IMR-90 (cell line): ENCODE measurements at regions not wholly inside any gene's neighbourhood (a gene's known extent, or its start where the extent isn't known, plus 50 kb on each side); places are given as distances from the start of the nearest gene placed in this dataset.

Source experiments
- ATAC-seq: fragments of 200-7000 bp; cut with Tn5 transposase; 2 replicates; pipeline ENCODE4 v1.9.1; 2020; ENCODE audit warnings: low read depth, mild to moderate bottlenecking, moderate library complexity
- BruUV-seq: library from RNA; stranded (reverse); fragments of 400-500 nt; replicated peaks from 2 replicates; lab custom pipeline; 2021; lab: Mats Ljungman, UMichigan
- CTCF ChIA-PET: fragments of 300-600 bp; formaldehyde crosslinking; extraction: SDS; loops from one replicate; lab custom pipeline; 2021; ENCODE audit warnings: antibody characterized with exemption; lab: Yijun Ruan, JAX
- POLR2A ChIA-PET: fragments of 300-600 bp; sonication (Branson Sonifier 250); formaldehyde crosslinking; loops from one replicate; lab custom pipeline; 2022; ENCODE audit warnings: antibody characterized with exemption; ENCODE audit not compliant: unreplicated experiment; lab: Charles Lee
- DNase-seq: peaks from one replicate; pipeline ENCODE4 v3.0.0; 2013
- H2AFZ ChIP-seq: replicated peaks from 2 replicates; pipeline ENCODE3; 2013; ENCODE audit warnings: low read length, mild to moderate bottlenecking; ENCODE audit not compliant: poor library complexity
- H2AK5ac ChIP-seq: 2 replicates; pipeline ENCODE4 v1.6.1; 2013; ENCODE audit warnings: low read depth, low read length, inconsistent platforms
- H2AK9ac ChIP-seq: replicated peaks from 2 replicates; pipeline ENCODE3; 2013; ENCODE audit warnings: mild to moderate bottlenecking, low read depth, low read length, moderate library complexity; ENCODE audit not compliant: poor library complexity
- H2BK120ac ChIP-seq: 2 replicates; pipeline ENCODE4 v1.6.1; 2013; ENCODE audit warnings: low read depth, low read length, inconsistent platforms
- H2BK15ac ChIP-seq: 3 replicates; pipeline ENCODE4 v1.6.1; 2013; ENCODE audit warnings: low read depth, low read length, inconsistent platforms
- H2BK20ac ChIP-seq: 2 replicates; pipeline ENCODE4 v1.6.1; 2013; ENCODE audit warnings: low read depth, mild to moderate bottlenecking, inconsistent platforms, low read length, moderate library complexity
- H2BK5ac ChIP-seq: 2 replicates; pipeline ENCODE4 v1.6.1; 2013; ENCODE audit warnings: mild to moderate bottlenecking, low read depth, low read length, inconsistent platforms; ENCODE audit not compliant: poor library complexity, severe bottlenecking
- H3K14ac ChIP-seq: replicated peaks from 2 replicates; pipeline ENCODE4 v1.6.1; 2013; ENCODE audit warnings: low read depth, low read length, inconsistent platforms
- H3K18ac ChIP-seq: 2 replicates; pipeline ENCODE4 v1.6.1; 2013; ENCODE audit warnings: low read depth, low read length, control low read depth
- H3K23ac ChIP-seq: 2 replicates; pipeline ENCODE4 v1.6.1; 2013; ENCODE audit warnings: low read depth, low read length, inconsistent platforms
- H3K27ac ChIP-seq: 2 replicates; pipeline ENCODE4 v1.5.1; 2013; ENCODE audit warnings: mild to moderate bottlenecking, control low read depth, low read length; ENCODE audit not compliant: insufficient read depth
- H3K27me3 ChIP-seq: 2 replicates; pipeline ENCODE4 v1.6.1; 2013; ENCODE audit warnings: low read length; ENCODE audit not compliant: control insufficient read depth, insufficient read depth
- H3K36me3 ChIP-seq: 2 replicates; pipeline ENCODE4 v1.6.1; 2013; ENCODE audit warnings: low read length, mixed read lengths; ENCODE audit not compliant: control insufficient read depth, insufficient read depth
- H3K4ac ChIP-seq: 2 replicates; pipeline ENCODE4 v1.6.1; 2013; ENCODE audit warnings: low read depth, low read length, inconsistent platforms
- H3K4me1 ChIP-seq: 2 replicates; pipeline ENCODE4 v1.6.1; 2013; ENCODE audit warnings: low read length, mixed read lengths; ENCODE audit not compliant: control insufficient read depth, insufficient read depth
- H3K4me2 ChIP-seq: 2 replicates; pipeline ENCODE4 v1.6.1; 2013; ENCODE audit warnings: low read depth, mild to moderate bottlenecking, control low read depth, low read length, moderate library complexity
- H3K4me3 ChIP-seq: 2 replicates; pipeline ENCODE4 v1.5.1; 2013; ENCODE audit warnings: low read depth, mild to moderate bottlenecking, control low read depth, low read length, moderate library complexity; ENCODE audit not compliant: insufficient read depth
- H3K56ac ChIP-seq: 2 replicates; pipeline ENCODE4 v1.6.1; 2013; ENCODE audit warnings: low read length, inconsistent platforms; ENCODE audit not compliant: insufficient read depth; ENCODE audit errors: extremely low read depth
- H3K79me1 ChIP-seq, 2 experiments: 2 replicates each; pipeline ENCODE4 v1.6.1; 2013; ENCODE audit warnings: low read length in 2 of 2, inconsistent platforms in 1 of 2, low read depth in 1 of 2
- H3K9ac ChIP-seq: 2 replicates; pipeline ENCODE4 v1.6.1; 2013; ENCODE audit warnings: low read depth, low read length, control low read depth
- H3K9me1 ChIP-seq: 2 replicates; pipeline ENCODE4 v1.6.1; 2013; ENCODE audit warnings: low read length, inconsistent platforms; ENCODE audit not compliant: insufficient read depth
- H3K9me3 ChIP-seq: 2 replicates; pipeline ENCODE4 v1.6.1; 2013; ENCODE audit warnings: low read length; ENCODE audit not compliant: control insufficient read depth, insufficient read depth
- H4K20me1 ChIP-seq: 2 replicates; pipeline ENCODE4 v1.6.1; 2013; ENCODE audit warnings: low read length, inconsistent platforms; ENCODE audit not compliant: insufficient read depth
- H4K5ac ChIP-seq: 2 replicates; pipeline ENCODE4 v1.6.1; 2013; ENCODE audit warnings: mild to moderate bottlenecking, low read depth, low read length, control low read depth
- H4K8ac ChIP-seq, 2 experiments: 2 replicates each; pipeline ENCODE4 v1.6.1; 2013; ENCODE audit warnings: low read depth in 2 of 2, low read length in 2 of 2, control low read depth in 1 of 2, inconsistent platforms in 1 of 2
- H4K91ac ChIP-seq: 2 replicates; pipeline ENCODE4 v1.6.1; 2013; ENCODE audit warnings: low read depth, low read length, inconsistent platforms; ENCODE audit not compliant: insufficient read depth
- BHLHE40 ChIP-seq: fragments of 150-350 bp; IDR thresholded peaks from 2 replicates; pipeline ENCODE4 v1.6.1; 2016; ENCODE audit warnings: mild to moderate bottlenecking, low read depth, low read length
- CEBPB ChIP-seq: IDR thresholded peaks from 2 replicates; pipeline ENCODE4 v1.6.1; 2012; ENCODE audit warnings: low read depth, low read length, improper control_type of control experiment
- CHD1 ChIP-seq: IDR thresholded peaks from 2 replicates; pipeline ENCODE4 v1.6.1; 2012; ENCODE audit warnings: low read depth, low read length, improper control_type of control experiment
- CTCF ChIP-seq: conservative IDR thresholded peaks from 2 replicates; pipeline ENCODE4 v1.5.1; 2012; ENCODE audit warnings: mild to moderate bottlenecking, low read depth, low read length, improper control_type of control experiment
- ELK1 ChIP-seq: fragments of 150-350 bp; IDR thresholded peaks from 2 replicates; pipeline ENCODE4 v1.6.1; 2016; ENCODE audit warnings: low read depth, mild to moderate bottlenecking, low read length, moderate library complexity, borderline replicate concordance
- FOS ChIP-seq: fragments of 150-350 bp; IDR thresholded peaks from 2 replicates; pipeline ENCODE4 v1.6.1; 2016; ENCODE audit warnings: low read depth, low read length
- MAFK ChIP-seq: IDR thresholded peaks from 2 replicates; pipeline ENCODE4 v1.6.1; 2012; ENCODE audit warnings: low read depth, low read length, improper control_type of control experiment
- MAZ ChIP-seq: IDR thresholded peaks from 2 replicates; pipeline ENCODE4 v1.6.1; 2012; ENCODE audit warnings: low read depth, mild to moderate bottlenecking, low read length, improper control_type of control experiment, moderate library complexity, borderline replicate concordance
- MXI1 ChIP-seq: IDR thresholded peaks from 2 replicates; pipeline ENCODE4 v1.6.1; 2012; ENCODE audit warnings: low read depth, mild to moderate bottlenecking, low read length, moderate library complexity, borderline replicate concordance
- NFE2L2 ChIP-seq: fragments of 150-350 bp; IDR thresholded peaks from 2 replicates; pipeline ENCODE4 v1.6.1; 2016; ENCODE audit warnings: low read depth, mild to moderate bottlenecking, low read length
- POLR2A ChIP-seq: IDR thresholded peaks from 2 replicates; pipeline ENCODE4 v1.6.1; 2012; ENCODE audit warnings: mild to moderate bottlenecking, low read depth, low read length
- RAD21 ChIP-seq: IDR thresholded peaks from 2 replicates; pipeline ENCODE4 v1.6.1; 2012; ENCODE audit warnings: low read length, improper control_type of control experiment
- RCOR1 ChIP-seq: IDR thresholded peaks from 2 replicates; pipeline ENCODE4 v1.6.1; 2012; ENCODE audit warnings: mild to moderate bottlenecking, low read length, improper control_type of control experiment; ENCODE audit not compliant: insufficient replicate concordance
- RFX5 ChIP-seq: IDR thresholded peaks from 2 replicates; pipeline ENCODE4 v1.8.0; 2012; ENCODE audit warnings: low read depth, mild to moderate bottlenecking, low read length, moderate library complexity
- SMC3 ChIP-seq: fragments of 150-350 bp; IDR thresholded peaks from 2 replicates; pipeline ENCODE4 v1.6.1; 2016; ENCODE audit warnings: low read depth, mild to moderate bottlenecking, antibody characterized with exemption, low read length, moderate library complexity
- USF2 ChIP-seq: fragments of 150-350 bp; IDR thresholded peaks from 2 replicates; pipeline ENCODE4 v1.6.1; 2017; ENCODE audit warnings: mild to moderate bottlenecking, antibody characterized with exemption, low read length, low read depth
- WGBS, 2 experiments: methylation state at CpG; one replicate each; pipeline versions ENCODE4 v1.1.5 to v1.1.7; 2013; ENCODE audit warnings: missing lambda C conversion rate in 2 of 2; ENCODE audit not compliant: insufficient read length in 1 of 2; ENCODE audit errors: extremely low coverage in 2 of 2; 5-methylcytosine and 5-hydroxymethylcytosine counted together
- dilution Hi-C: fragments of 300-500 bp; cut with HindIII; formaldehyde crosslinking; loops from one replicate; pipeline ENCODE4 v1.14.3; 2018; ENCODE audit warnings: low sequenced_read_pairs; ENCODE audit not compliant: unreplicated experiment
- in situ Hi-C: fragments of 300-500 bp; cut with MboI; formaldehyde crosslinking; loops from 3 replicates; pipeline ENCODE4 v1.14.3; 2019; ENCODE audit warnings: low sequenced_read_pairs, inconsistent platforms, mixed read lengths
- intact Hi-C: fragments of 100-400 bp; cut with micrococcal nuclease; formaldehyde crosslinking; loops from 2 replicates; pipeline ENCODE4 v1.10.0; 2022

GRCh38 chr1:106753066-106753465 is 303.4 kb upstream of the PRMT6 start:
- no peak overlapping the region for H3K9ac ChIP-seq
- no peak overlapping the region for H2AFZ ChIP-seq
- H3K4me1 ChIP-seq, result no peaks in the 10 kb centered on the region
- H3K36me3 ChIP-seq, result no peaks in the 10 kb centered on the region
- H3K4me2 ChIP-seq, result no peak overlapping the region
- H4K20me1 ChIP-seq, result no peaks in the 10 kb centered on the region
- dilution Hi-C loops, result no loop called here
- DNase-seq (no peak), ATAC-seq (no peak)
- intact Hi-C loops, result no loop called here
- no peak overlapping the region for H4K8ac ChIP-seq
- TF ChIP-seq RCOR1, result no peak
- TF ChIP-seq FOS, result no peak
- TF ChIP-seq CTCF, result no peak
- no peak for TF ChIP-seq CEBPB
- no peak for TF ChIP-seq ELK1
- TF ChIP-seq SMC3, result no peak
- TF ChIP-seq MAZ, result no peak
- TF ChIP-seq MAFK, result no peak
- TF ChIP-seq CHD1, result no peak
- TF ChIP-seq MXI1, result no peak
- no peak for TF ChIP-seq NFE2L2
- TF ChIP-seq POLR2A, result no peak
- no peak for TF ChIP-seq RFX5
- no peak for TF ChIP-seq RAD21
- no peak for TF ChIP-seq USF2
- TF ChIP-seq BHLHE40, result no peak
- H3K27me3 ChIP-seq, result no peaks in the 10 kb centered on the region
- H2BK15ac ChIP-seq, result no peak overlapping the region
- H2AK9ac ChIP-seq, result no peak overlapping the region
- no peak overlapping the region for H3K27ac ChIP-seq
- CTCF ChIA-PET, result no interaction called here
- H3K4ac ChIP-seq, result no peak overlapping the region
- no peak overlapping the region for H2AK5ac ChIP-seq
- no peak overlapping the region for H3K23ac ChIP-seq
- no TSS peak for BruUV-seq
- no peaks in the 10 kb centered on the region for H3K9me3 ChIP-seq
- no peaks in the 10 kb centered on the region for H3K79me1 ChIP-seq
- H4K5ac ChIP-seq, result no peak overlapping the region
- POLR2A ChIA-PET, result no interaction called here
- in situ Hi-C loops, result no loop called here
- H3K18ac ChIP-seq, result no peak overlapping the region
- no peaks in the 10 kb centered on the region for H3K9me1 ChIP-seq
- H2BK20ac ChIP-seq, result no peak overlapping the region
- no peak overlapping the region for H3K56ac ChIP-seq
- no CpG with 5 or more reads among the region's 1 CpG for WGBS, 2 experiments
- H2BK5ac ChIP-seq, result no peak overlapping the region
- no peak overlapping the region for H3K14ac ChIP-seq
- no peak overlapping the region for H4K91ac ChIP-seq
- no peak overlapping the region for H2BK120ac ChIP-seq
- H3K4me3 ChIP-seq, result no peak overlapping the region
